Right lobe of liver (tissue), 6 donors: ENCODE measurements at regions not wholly inside any gene's neighbourhood (a gene's known extent, or its start where the extent isn't known, plus 50 kb on each side); places are given as distances from the start of the nearest gene placed in this dataset.

ENCODE experiments used
- ATAC-seq, 4 donors: fragments of 200-7000 bp; cut with Tn5 transposase; one replicate each; pipeline ENCODE4 v1.9.1; 2020; ENCODE audit warnings: mild to moderate bottlenecking in 4 of 4, moderate library complexity in 4 of 4
- DNase-seq, 3 donors: peaks; one replicate each; pipeline ENCODE4 v3.0.0-alpha.2; 2020
- H3K27ac ChIP-seq, 3 donors: fragments of 200-600 bp; one replicate each; pipeline ENCODE4 v1.8.0; 2022
- H3K27me3 ChIP-seq, 2 donors: fragments of 200-600 bp; one replicate each; pipeline ENCODE4 v1.8.0; 2022
- H3K36me3 ChIP-seq, 4 donors: fragments of 200-600 bp; sonication (generic) in 1 of 4; one replicate each; pipeline versions ENCODE4 v1.5.1 to v1.8.0; 2017 to 2022; ENCODE audit warnings: control low read depth in 1 of 4
- H3K4me1 ChIP-seq, 4 donors: fragments of 200-600 bp; sonication (generic) in 1 of 4; one replicate each; pipeline versions ENCODE4 v1.5.1 to v1.8.0; 2017 to 2022; ENCODE audit warnings: control low read depth in 1 of 4
- H3K4me3 ChIP-seq, 3 donors: fragments of 200-600 bp; one replicate each; pipeline ENCODE4 v1.8.0; 2022
- H3K9me3 ChIP-seq, 4 donors: fragments of 200-600 bp; sonication (generic) in 1 of 4; one replicate each; pipeline versions ENCODE4 v1.5.1 to v1.8.0; 2017 to 2022; ENCODE audit warnings: control low read depth in 1 of 4
- POLR2A ChIP-seq: fragments of 450-650 bp; IDR thresholded peaks from one replicate; pipeline ENCODE4 v1.6.1; 2017; ENCODE audit warnings: antibody characterized with exemption, mild to moderate bottlenecking
- WGBS: methylation state at CpG from one replicate; pipeline ENCODE4 v1.1.6; 2018; ENCODE audit warnings: low coverage, low lambda C conversion rate; ENCODE audit not compliant: insufficient coverage; ENCODE audit errors: missing lambda C conversion rate; 5-methylcytosine and 5-hydroxymethylcytosine counted together
- intact Hi-C, 2 donors: fragments of 100-400 bp; cut with DNase I; formaldehyde crosslinking; loops; one replicate each; pipeline versions ENCODE4 v1.11.2 to v1.14.1; 2022
- TF ChIP-seq, protein P1 (sequence below), 4 donors: fragments of 200-600 bp in 3 of 4; fragments of 450-650 bp in 1 of 4; IDR thresholded peaks; one replicate each; pipeline versions ENCODE4 v1.5.1 to v1.8.0; 2016 to 2022; ENCODE audit warnings: antibody characterized with exemption in 4 of 4, mild to moderate bottlenecking in 2 of 4
- donor health status: DM: no; HTN: yes; CAD: no.
- donor health status: DM: no; HTN: no; CAD: no.
- donor health status: DM: no; HTN: no; CAD: no.
- donor health status: DM: no; HTN: yes; CAD: no.
- donor health status: DM: no; HTN: yes; CAD: no.

DNA sequence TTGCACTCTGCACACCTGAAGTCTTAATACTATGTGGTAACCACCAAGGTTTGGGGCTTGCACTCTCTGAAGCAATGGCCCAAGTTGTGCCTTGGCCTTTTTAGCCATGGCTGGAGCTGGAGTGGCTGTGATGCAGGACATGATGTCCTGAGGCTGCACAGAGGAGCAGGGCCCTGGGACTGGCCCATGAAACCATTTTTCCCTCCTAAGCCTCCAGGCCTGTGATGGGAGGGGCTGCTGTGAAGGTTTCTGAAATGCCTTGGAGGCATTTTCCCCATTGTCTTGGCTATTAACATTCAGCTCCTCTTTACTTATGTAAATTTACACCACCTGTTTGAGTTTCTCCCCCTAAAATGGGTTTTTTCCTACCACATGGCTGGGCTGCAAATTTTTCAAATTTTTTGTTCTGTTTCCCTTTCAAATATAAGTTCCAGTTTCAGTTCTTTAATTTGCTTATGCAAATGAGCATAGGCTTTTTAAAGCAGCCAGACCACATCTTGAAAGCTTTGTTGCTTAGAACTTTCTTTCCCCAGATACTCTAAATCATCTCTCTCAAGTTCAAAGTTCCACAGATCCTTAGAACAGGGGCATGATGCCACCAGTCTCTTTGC, 237.4 kb upstream of the DMAC1 start:
- H3K27me3 ChIP-seq: no peaks in the 10 kb centered on the region
- TF ChIP-seq, protein P1, sequence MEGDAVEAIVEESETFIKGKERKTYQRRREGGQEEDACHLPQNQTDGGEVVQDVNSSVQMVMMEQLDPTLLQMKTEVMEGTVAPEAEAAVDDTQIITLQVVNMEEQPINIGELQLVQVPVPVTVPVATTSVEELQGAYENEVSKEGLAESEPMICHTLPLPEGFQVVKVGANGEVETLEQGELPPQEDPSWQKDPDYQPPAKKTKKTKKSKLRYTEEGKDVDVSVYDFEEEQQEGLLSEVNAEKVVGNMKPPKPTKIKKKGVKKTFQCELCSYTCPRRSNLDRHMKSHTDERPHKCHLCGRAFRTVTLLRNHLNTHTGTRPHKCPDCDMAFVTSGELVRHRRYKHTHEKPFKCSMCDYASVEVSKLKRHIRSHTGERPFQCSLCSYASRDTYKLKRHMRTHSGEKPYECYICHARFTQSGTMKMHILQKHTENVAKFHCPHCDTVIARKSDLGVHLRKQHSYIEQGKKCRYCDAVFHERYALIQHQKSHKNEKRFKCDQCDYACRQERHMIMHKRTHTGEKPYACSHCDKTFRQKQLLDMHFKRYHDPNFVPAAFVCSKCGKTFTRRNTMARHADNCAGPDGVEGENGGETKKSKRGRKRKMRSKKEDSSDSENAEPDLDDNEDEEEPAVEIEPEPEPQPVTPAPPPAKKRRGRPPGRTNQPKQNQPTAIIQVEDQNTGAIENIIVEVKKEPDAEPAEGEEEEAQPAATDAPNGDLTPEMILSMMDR (IDR thresholded peaks at IDR 0.05): no peak
- no peak for TF ChIP-seq POLR2A
- ATAC-seq (no peak), DNase-seq (no peak)
- H3K9me3 ChIP-seq: no peaks in the 10 kb centered on the region
- no peaks in the 10 kb centered on the region for H3K36me3 ChIP-seq
- H3K4me3 ChIP-seq: no peak overlapping the region
- H3K27ac ChIP-seq: no peak overlapping the region
- intact Hi-C loops: no loop called here
- H3K4me1 ChIP-seq: no peaks in the 10 kb centered on the region

DNA sequence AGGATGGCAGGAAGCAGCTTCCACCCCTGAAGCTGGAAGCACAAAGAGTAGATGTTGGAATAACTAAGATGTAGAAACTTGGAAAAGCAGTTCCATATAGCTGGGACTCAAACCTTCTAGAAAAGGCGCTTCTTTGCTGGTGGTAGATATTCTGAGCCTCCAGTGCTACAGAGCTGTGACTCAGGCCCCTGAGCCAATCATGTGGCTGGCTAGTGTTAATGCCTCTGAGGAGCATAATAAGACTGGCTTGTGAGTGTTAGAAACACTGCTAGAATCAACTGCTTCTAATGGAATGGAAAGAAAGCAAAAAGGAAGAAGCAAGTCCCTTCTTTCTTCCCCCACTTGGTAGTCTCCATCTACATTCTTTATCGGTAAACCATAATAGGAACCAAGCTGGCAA, 234.2 kb upstream of the DMAC1 start:
- H3K36me3 ChIP-seq: no peaks in the 10 kb centered on the region
- 66% methylated on average over 2 of the region's 2 CpGs for WGBS
- DNase-seq (no peak), ATAC-seq (no peak)
- no peaks in the 10 kb centered on the region for H3K9me3 ChIP-seq
- no peak overlapping the region for H3K4me3 ChIP-seq
- no peaks in the 10 kb centered on the region for H3K4me1 ChIP-seq
- TF ChIP-seq POLR2A: no peak
- TF ChIP-seq, protein P1 (IDR thresholded peaks at IDR 0.05): no peak
- H3K27me3 ChIP-seq: no peaks in the 10 kb centered on the region
- H3K27ac ChIP-seq: no peak overlapping the region
- intact Hi-C loops: no loop called here

DNA sequence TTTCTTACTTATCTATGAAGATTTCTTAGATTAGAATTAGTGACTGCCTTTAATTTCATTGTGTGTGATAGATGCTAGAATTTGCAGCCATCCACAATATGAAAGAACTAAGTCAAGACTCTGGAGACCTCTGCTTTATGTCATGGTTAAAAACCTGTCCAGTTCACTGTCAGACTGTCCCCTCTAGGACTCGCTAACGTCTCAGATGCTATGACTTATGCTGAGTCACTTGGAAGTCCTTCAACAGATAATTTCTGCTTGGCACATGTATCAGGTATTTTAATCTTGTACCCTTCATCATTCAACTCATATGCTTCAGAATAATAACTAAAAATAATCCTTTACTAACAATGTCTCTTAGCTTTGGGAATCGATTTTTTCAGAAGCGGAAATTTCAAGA, 230.5 kb upstream of the DMAC1 start:
- TF ChIP-seq, protein P1 (IDR thresholded peaks at IDR 0.05): no peak
- no peak for TF ChIP-seq POLR2A
- Histone ChIP-seq H3K27me3 (no peaks in the 10 kb centered on the region), H3K9me3 (no peaks in the 10 kb centered on the region), H3K4me1 (no peaks in the 10 kb centered on the region), H3K27ac (no peak overlapping the region), H3K4me3 (no peak overlapping the region), H3K36me3 (no peaks in the 10 kb centered on the region)
- 70% methylated on average over 4 of the region's 4 CpGs for WGBS
- DNase-seq (no peak), ATAC-seq (no peak)
- intact Hi-C loops: no loop called here

DNA sequence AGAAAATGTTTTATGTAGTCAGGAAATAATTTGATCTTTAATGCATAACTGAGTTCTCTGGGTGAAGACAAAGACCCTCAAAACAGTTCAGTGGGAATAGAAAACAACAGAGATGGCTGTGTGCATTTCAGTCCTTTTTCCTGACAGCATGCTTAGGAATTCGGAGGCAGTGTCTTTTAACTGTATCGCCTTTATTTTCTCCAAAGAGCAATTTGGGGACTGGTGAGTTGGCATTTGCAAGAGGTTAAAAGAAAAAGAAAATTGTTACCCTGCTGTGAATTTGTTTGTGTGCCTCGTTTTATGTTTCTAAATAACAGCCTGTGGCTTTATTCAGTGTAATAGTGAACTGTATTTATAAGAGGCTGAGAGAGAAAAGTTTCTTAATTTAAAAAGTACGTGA, 227.8 kb upstream of the DMAC1 start:
- TF ChIP-seq POLR2A: no peak
- TF ChIP-seq, protein P1 (IDR thresholded peaks at IDR 0.05): no peak
- H3K27ac ChIP-seq: no peak overlapping the region
- no peak overlapping the region for H3K4me3 ChIP-seq
- WGBS: 17% methylated on average over 4 of the region's 4 CpGs
- no peaks in the 10 kb centered on the region for H3K36me3 ChIP-seq
- H3K27me3 ChIP-seq: no peaks in the 10 kb centered on the region
- no peak for ATAC-seq
- intact Hi-C loops: no loop called here
- no peak for DNase-seq
- no peaks in the 10 kb centered on the region for H3K9me3 ChIP-seq
- no peaks in the 10 kb centered on the region for H3K4me1 ChIP-seq

DNA sequence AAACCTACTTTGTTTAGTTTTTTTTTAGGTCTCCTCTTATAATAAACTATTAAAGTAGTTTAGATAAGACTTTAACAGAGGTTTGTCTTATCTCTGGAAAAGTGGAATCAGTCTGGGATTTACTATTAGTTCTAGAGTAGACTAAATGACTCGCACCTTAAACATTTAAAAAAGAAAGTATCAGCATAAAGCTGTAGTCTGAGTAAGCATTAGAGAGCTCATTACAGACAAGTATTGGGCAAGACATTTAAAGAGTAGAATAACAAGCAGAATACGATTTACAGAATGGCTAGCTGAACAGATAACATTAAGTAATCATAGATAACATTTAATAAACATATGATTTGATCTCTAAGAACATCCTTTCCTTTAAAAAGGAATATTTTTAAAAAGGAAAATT, 226.0 kb upstream of the DMAC1 start:
- no peak overlapping the region for H3K4me3 ChIP-seq
- H3K9me3 ChIP-seq: no peaks in the 10 kb centered on the region
- ATAC-seq (no peak), DNase-seq (no peak)
- intact Hi-C loops: no loop called here
- no peaks in the 10 kb centered on the region for H3K27me3 ChIP-seq
- no peak overlapping the region for H3K27ac ChIP-seq
- H3K36me3 ChIP-seq: no peaks in the 10 kb centered on the region
- TF ChIP-seq, protein P1 (IDR thresholded peaks at IDR 0.05): no peak
- TF ChIP-seq POLR2A: no peak
- H3K4me1 ChIP-seq: no peaks in the 10 kb centered on the region
- 24% methylated on average over 2 of the region's 2 CpGs for WGBS
